ENCODE measurements at regions not wholly inside any gene's neighbourhood (a gene's known extent, or its start where the extent isn't known, plus 50 kb on each side); places are given as distances from the start of the nearest gene placed in this dataset.
"Not testable (repeated sequence)": the region's sequence is repeated elsewhere in the genome, so short reads cannot be mapped to it uniquely, and the experiment has no call there.

- H3K4me3 Mint-ChIP-seq, result no peak overlapping the region
- H3K36me3 Mint-ChIP-seq, result no peaks in the 10 kb centered on the region
- DNase-seq, result no peak
- H3K27ac Mint-ChIP-seq, result no peak overlapping the region
- no peaks in the 10 kb centered on the region for H3K9me3 Mint-ChIP-seq
- H3K4me1 Mint-ChIP-seq, result no peaks in the 10 kb centered on the region
- no peaks in the 10 kb centered on the region for H3K27me3 Mint-ChIP-seq
Measured at GRCh38 chr4:123183308-123183707, 213.3 kb upstream of the SPRY1 start.

- not testable (repeated sequence) for H3K27me3 Mint-ChIP-seq, H3K36me3 Mint-ChIP-seq, H3K4me3 Mint-ChIP-seq, H3K9me3 Mint-ChIP-seq, H3K27ac Mint-ChIP-seq, H3K4me1 Mint-ChIP-seq, DNase-seq
Measured at GRCh38 chr4:123183754-123184153, 212.8 kb upstream of the SPRY1 start.

- Mint-ChIP-seq H3K27me3 (no peaks in the 10 kb centered on the region), H3K4me1 (no peaks in the 10 kb centered on the region)
Measured at GRCh38 chr4:123186731-123187130, 209.9 kb upstream of the SPRY1 start.

GRCh38 chr4:123190176-123190575 lies 206.4 kb upstream of the SPRY1 start:
- Mint-ChIP-seq H3K27ac (no peak overlapping the region), H3K36me3 (peaks cover 5% of the 10 kb centered on the region), H3K9me3 (no peaks in the 10 kb centered on the region), H3K4me1 (no peaks in the 10 kb centered on the region), H3K27me3 (no peaks in the 10 kb centered on the region), H3K4me3 (no peak overlapping the region)
- no peak for DNase-seq

More at GRCh38 chr4:123186731-123187130, 209.9 kb upstream of the SPRY1 start:
- Mint-ChIP-seq H3K36me3 (peaks cover 3% of the 10 kb centered on the region), H3K9me3 (no peaks in the 10 kb centered on the region), H3K4me3 (no peak overlapping the region), H3K27ac (no peak overlapping the region)
- DNase-seq, result no peak

- Mint-ChIP-seq H3K4me3 (no peak overlapping the region), H3K27ac (no peak overlapping the region), H3K36me3 (peaks cover 9% of the 10 kb centered on the region), H3K4me1 (no peaks in the 10 kb centered on the region), H3K9me3 (no peaks in the 10 kb centered on the region), H3K27me3 (no peaks in the 10 kb centered on the region)
- no peak for DNase-seq
Measured at GRCh38 chr4:123191728-123192127, 204.9 kb upstream of the SPRY1 start.

GRCh38 chr4:123193802-123194367 lies 202.7 kb upstream of the SPRY1 start:
- H3K27ac Mint-ChIP-seq, result no peak overlapping the region
- H3K27me3 Mint-ChIP-seq, result no peaks in the 10 kb centered on the region
- H3K9me3 Mint-ChIP-seq, result no peaks in the 10 kb centered on the region

GRCh38 chr4:123198706-123199105 lies 197.9 kb upstream of the SPRY1 start:
- no peak overlapping the region for H3K4me3 Mint-ChIP-seq
- H3K4me1 Mint-ChIP-seq, result no peaks in the 10 kb centered on the region
- no peak for DNase-seq

More at GRCh38 chr4:123193802-123194367, 202.7 kb upstream of the SPRY1 start:
- no peaks in the 10 kb centered on the region for H3K4me1 Mint-ChIP-seq
- H3K36me3 Mint-ChIP-seq, result peaks cover 9% of the 10 kb centered on the region
- DNase-seq, result no peak
- H3K4me3 Mint-ChIP-seq, result no peak overlapping the region

GRCh38 chr4:123200051-123200940 lies 196.3 kb upstream of the SPRY1 start:
- no peak for DNase-seq
- H3K9me3 Mint-ChIP-seq, result no peaks in the 10 kb centered on the region
- no peak overlapping the region for H3K4me3 Mint-ChIP-seq
- H3K27ac Mint-ChIP-seq, result no peak overlapping the region
- no peaks in the 10 kb centered on the region for H3K4me1 Mint-ChIP-seq
- no peaks in the 10 kb centered on the region for H3K27me3 Mint-ChIP-seq
- H3K36me3 Mint-ChIP-seq, result peaks cover 8% of the 10 kb centered on the region

More at GRCh38 chr4:123198706-123199105, 197.9 kb upstream of the SPRY1 start:
- H3K9me3 Mint-ChIP-seq, result no peaks in the 10 kb centered on the region
- H3K36me3 Mint-ChIP-seq, result peaks cover 6% of the 10 kb centered on the region
- H3K27me3 Mint-ChIP-seq, result no peaks in the 10 kb centered on the region
- no peak overlapping the region for H3K27ac Mint-ChIP-seq

GRCh38 chr4:123204737-123205136 lies 191.9 kb upstream of the SPRY1 start:
- Mint-ChIP-seq H3K27ac (no peak overlapping the region), H3K27me3 (no peaks in the 10 kb centered on the region), H3K4me3 (no peak overlapping the region), H3K4me1 (no peaks in the 10 kb centered on the region), H3K9me3 (no peaks in the 10 kb centered on the region), H3K36me3 (peaks cover 6% of the 10 kb centered on the region)
- DNase-seq, result no peak

GRCh38 chr4:123206016-123206415 lies 190.6 kb upstream of the SPRY1 start:
- H3K4me1 Mint-ChIP-seq, result no peaks in the 10 kb centered on the region
- H3K27me3 Mint-ChIP-seq, result no peaks in the 10 kb centered on the region
- peaks cover 6% of the 10 kb centered on the region for H3K36me3 Mint-ChIP-seq
- H3K4me3 Mint-ChIP-seq, result no peak overlapping the region
- DNase-seq, result no peak
- H3K27ac Mint-ChIP-seq, result no peak overlapping the region
- no peaks in the 10 kb centered on the region for H3K9me3 Mint-ChIP-seq

- Mint-ChIP-seq H3K27ac (no peak overlapping the region), H3K4me1 (no peaks in the 10 kb centered on the region), H3K36me3 (peaks cover 6% of the 10 kb centered on the region), H3K9me3 (no peaks in the 10 kb centered on the region), H3K4me3 (no peak overlapping the region), H3K27me3 (no peaks in the 10 kb centered on the region)
- no peak for DNase-seq
Measured at GRCh38 chr4:123209436-123209835, 187.2 kb upstream of the SPRY1 start.

GRCh38 chr4:123215536-123215935 lies 181.1 kb upstream of the SPRY1 start:
- no peaks in the 10 kb centered on the region for H3K4me1 Mint-ChIP-seq
- no peak overlapping the region for H3K4me3 Mint-ChIP-seq
- no peak for DNase-seq
- H3K27me3 Mint-ChIP-seq, result no peaks in the 10 kb centered on the region
- H3K9me3 Mint-ChIP-seq, result no peaks in the 10 kb centered on the region
- H3K27ac Mint-ChIP-seq, result no peak overlapping the region
- peaks cover 4% of the 10 kb centered on the region for H3K36me3 Mint-ChIP-seq

- no peaks in the 10 kb centered on the region for H3K9me3 Mint-ChIP-seq
- DNase-seq, result no peak
- H3K27ac Mint-ChIP-seq, result no peak overlapping the region
- no peaks in the 10 kb centered on the region for H3K27me3 Mint-ChIP-seq
- H3K36me3 Mint-ChIP-seq, result peaks cover 4% of the 10 kb centered on the region
- no peaks in the 10 kb centered on the region for H3K4me1 Mint-ChIP-seq
- H3K4me3 Mint-ChIP-seq, result no peak overlapping the region
Measured at GRCh38 chr4:123216543-123216942, 180.1 kb upstream of the SPRY1 start.

- no peak for DNase-seq
- Mint-ChIP-seq H3K36me3 (peaks cover under 1% of the 10 kb centered on the region), H3K4me3 (no peak overlapping the region), H3K27ac (no peak overlapping the region), H3K9me3 (no peaks in the 10 kb centered on the region), H3K4me1 (no peaks in the 10 kb centered on the region), H3K27me3 (no peaks in the 10 kb centered on the region)
Measured at GRCh38 chr4:123216946-123217345, 179.6 kb upstream of the SPRY1 start.

- H3K27ac Mint-ChIP-seq, result no peak overlapping the region
- H3K36me3 Mint-ChIP-seq, result peaks cover 5% of the 10 kb centered on the region
Measured at GRCh38 chr4:123217664-123218063, 178.9 kb upstream of the SPRY1 start.

GRCh38 chr4:123218981-123219380 lies 177.6 kb upstream of the SPRY1 start:
- no peak overlapping the region for H3K4me3 Mint-ChIP-seq
- peaks cover 15% of the 10 kb centered on the region for H3K36me3 Mint-ChIP-seq

More at GRCh38 chr4:123217664-123218063, 178.9 kb upstream of the SPRY1 start:
- no peaks in the 10 kb centered on the region for H3K4me1 Mint-ChIP-seq
- no peak overlapping the region for H3K4me3 Mint-ChIP-seq
- no peaks in the 10 kb centered on the region for H3K27me3 Mint-ChIP-seq
- no peaks in the 10 kb centered on the region for H3K9me3 Mint-ChIP-seq
- DNase-seq, result no peak

More at GRCh38 chr4:123218981-123219380, 177.6 kb upstream of the SPRY1 start:
- no peak for DNase-seq
- Mint-ChIP-seq H3K9me3 (peaks cover 3% of the 10 kb centered on the region), H3K27me3 (no peaks in the 10 kb centered on the region), H3K27ac (no peak overlapping the region), H3K4me1 (no peaks in the 10 kb centered on the region)
